BJ (cell line): ENCODE measurements at regions not wholly inside any gene's neighbourhood (a gene's known extent, or its start where the extent isn't known, plus 50 kb on each side); places are given as distances from the start of the nearest gene placed in this dataset.

Experiments used
- CTCF ChIA-PET: fragments of 350-600 bp; formaldehyde crosslinking; extraction: SDS; loops from one replicate; lab custom pipeline; 2021; ENCODE audit warnings: antibody characterized with exemption, inconsistent platforms; lab: Yijun Ruan, JAX
- POLR2A ChIA-PET: fragments of 300-600 bp; sonication (Branson Sonifier 250); formaldehyde crosslinking; extraction: SDS; loops from one replicate; lab custom pipeline; 2021; ENCODE audit warnings: antibody characterized with exemption; lab: Charles Lee
- DNase-seq: peaks from one replicate; pipeline ENCODE4 v3.0.0-alpha.2; 2011; ENCODE audit warnings: low read depth
- H3K27me3 ChIP-seq: 2 replicates; pipeline ENCODE4 v1.6.0; 2011; ENCODE audit warnings: low read length; ENCODE audit not compliant: control insufficient read depth, insufficient read depth
- H3K36me3 ChIP-seq: 2 replicates; pipeline ENCODE4 v1.5.1; 2011; ENCODE audit warnings: low read length; ENCODE audit not compliant: control insufficient read depth, insufficient read depth
- H3K4me3 ChIP-seq: 2 replicates; pipeline ENCODE4 v1.5.1; 2011; ENCODE audit warnings: low read depth, mild to moderate bottlenecking, control low read depth, low read length
- TF ChIP-seq, protein P1 (sequence below): IDR thresholded peaks from 2 replicates; pipeline ENCODE4 v1.5.1; 2011; ENCODE audit warnings: low read depth, mild to moderate bottlenecking, control low read depth, inconsistent platforms, low read length, moderate library complexity; ENCODE audit not compliant: insufficient read depth

- Histone ChIP-seq H3K27me3 (no peaks in the 10 kb centered on the region), H3K4me3 (no peak overlapping the region), H3K36me3 (no peaks in the 10 kb centered on the region)
- TF ChIP-seq, protein P1, sequence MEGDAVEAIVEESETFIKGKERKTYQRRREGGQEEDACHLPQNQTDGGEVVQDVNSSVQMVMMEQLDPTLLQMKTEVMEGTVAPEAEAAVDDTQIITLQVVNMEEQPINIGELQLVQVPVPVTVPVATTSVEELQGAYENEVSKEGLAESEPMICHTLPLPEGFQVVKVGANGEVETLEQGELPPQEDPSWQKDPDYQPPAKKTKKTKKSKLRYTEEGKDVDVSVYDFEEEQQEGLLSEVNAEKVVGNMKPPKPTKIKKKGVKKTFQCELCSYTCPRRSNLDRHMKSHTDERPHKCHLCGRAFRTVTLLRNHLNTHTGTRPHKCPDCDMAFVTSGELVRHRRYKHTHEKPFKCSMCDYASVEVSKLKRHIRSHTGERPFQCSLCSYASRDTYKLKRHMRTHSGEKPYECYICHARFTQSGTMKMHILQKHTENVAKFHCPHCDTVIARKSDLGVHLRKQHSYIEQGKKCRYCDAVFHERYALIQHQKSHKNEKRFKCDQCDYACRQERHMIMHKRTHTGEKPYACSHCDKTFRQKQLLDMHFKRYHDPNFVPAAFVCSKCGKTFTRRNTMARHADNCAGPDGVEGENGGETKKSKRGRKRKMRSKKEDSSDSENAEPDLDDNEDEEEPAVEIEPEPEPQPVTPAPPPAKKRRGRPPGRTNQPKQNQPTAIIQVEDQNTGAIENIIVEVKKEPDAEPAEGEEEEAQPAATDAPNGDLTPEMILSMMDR: no peak
- DNase-seq: no peak
- POLR2A ChIA-PET: interaction anchor here (0.6 kb wide), 1 partner anchor 85 kb away, joined by 3 read pairs; no protein-coding TSS in a partner anchor
- CTCF ChIA-PET: no interaction called here
Observed at GRCh38 chr13:74289107-74289506, 154.9 kb upstream of the KLF12 start.

GRCh38 chr13:74288361-74288911, 154.2 kb upstream of the KLF12 start:
- CTCF ChIA-PET: interaction anchor here (0.7 to 2.6 kb wide), 5 partner anchors 10 to 931 kb away, joined by 3 to 9 read pairs (median 5); no protein-coding TSS in a partner anchor

GRCh38 chr13:74287724-74288169, 153.5 kb upstream of the KLF12 start:
- ChIA-PET CTCF (interaction anchor here (0.7 to 2.6 kb wide), 6 partner anchors 9 to 932 kb away, joined by 3 to 9 read pairs (median 5); no protein-coding TSS in a partner anchor), POLR2A (no interaction called here)
- Histone ChIP-seq H3K4me3 (no peak overlapping the region), H3K27me3 (no peaks in the 10 kb centered on the region), H3K36me3 (no peaks in the 10 kb centered on the region)
- no peak for DNase-seq
- TF ChIP-seq, protein P1: no peak

More at GRCh38 chr13:74288361-74288911, 154.2 kb upstream of the KLF12 start:
- H3K4me3 ChIP-seq: no peak overlapping the region
- DNase-seq: no peak
- H3K27me3 ChIP-seq: no peaks in the 10 kb centered on the region
- POLR2A ChIA-PET: interaction anchor here (0.6 kb wide), 1 partner anchor 86 kb away, joined by 3 read pairs; no protein-coding TSS in a partner anchor
- TF ChIP-seq, protein P1: no peak
- H3K36me3 ChIP-seq: no peaks in the 10 kb centered on the region

GRCh38 chr13:74280795-74281490, 146.7 kb upstream of the KLF12 start:
- POLR2A ChIA-PET: no interaction called here
- Histone ChIP-seq H3K36me3 (no peaks in the 10 kb centered on the region), H3K27me3 (no peaks in the 10 kb centered on the region), H3K4me3 (no peak overlapping the region)
- TF ChIP-seq, protein P1: no peak
- DNase-seq: no peak
- CTCF ChIA-PET: interaction anchor here (1.4 kb wide), 1 partner anchor 17 kb away, joined by 3 read pairs; no protein-coding TSS in a partner anchor

- ChIA-PET POLR2A (no interaction called here), CTCF (no interaction called here)
- H3K4me3 ChIP-seq: no peak overlapping the region
- TF ChIP-seq, protein P1: no peak
- H3K36me3 ChIP-seq: no peaks in the 10 kb centered on the region
- H3K27me3 ChIP-seq: no peaks in the 10 kb centered on the region
- no peak for DNase-seq
Observed at GRCh38 chr13:74280093-74280794, 146.0 kb upstream of the KLF12 start.
